ENCODE measurements at regions not wholly inside any gene's neighbourhood (a gene's known extent, or its start where the extent isn't known, plus 50 kb on each side); places are given as distances from the start of the nearest gene placed in this dataset.

DNA sequence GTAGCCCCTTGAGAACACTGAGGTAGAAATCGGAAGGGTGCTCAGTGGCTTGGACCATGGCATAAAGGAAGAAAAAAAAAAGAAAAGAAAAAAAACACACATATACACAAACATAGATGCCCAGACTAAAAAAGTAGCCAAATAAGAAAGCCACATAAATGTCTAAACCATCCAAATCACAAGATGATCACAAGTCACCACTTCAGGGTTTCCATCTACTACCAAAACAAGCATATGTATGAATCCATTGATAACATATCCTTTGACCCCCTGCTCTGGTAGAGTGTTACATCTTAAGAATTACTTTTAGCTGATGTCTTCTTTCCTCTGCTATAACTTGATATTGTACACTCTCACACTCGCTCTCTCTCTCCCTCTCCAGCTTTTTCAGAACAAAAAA is 245.9 kb downstream of the AHR start:
- TF ChIP-seq, protein P1, sequence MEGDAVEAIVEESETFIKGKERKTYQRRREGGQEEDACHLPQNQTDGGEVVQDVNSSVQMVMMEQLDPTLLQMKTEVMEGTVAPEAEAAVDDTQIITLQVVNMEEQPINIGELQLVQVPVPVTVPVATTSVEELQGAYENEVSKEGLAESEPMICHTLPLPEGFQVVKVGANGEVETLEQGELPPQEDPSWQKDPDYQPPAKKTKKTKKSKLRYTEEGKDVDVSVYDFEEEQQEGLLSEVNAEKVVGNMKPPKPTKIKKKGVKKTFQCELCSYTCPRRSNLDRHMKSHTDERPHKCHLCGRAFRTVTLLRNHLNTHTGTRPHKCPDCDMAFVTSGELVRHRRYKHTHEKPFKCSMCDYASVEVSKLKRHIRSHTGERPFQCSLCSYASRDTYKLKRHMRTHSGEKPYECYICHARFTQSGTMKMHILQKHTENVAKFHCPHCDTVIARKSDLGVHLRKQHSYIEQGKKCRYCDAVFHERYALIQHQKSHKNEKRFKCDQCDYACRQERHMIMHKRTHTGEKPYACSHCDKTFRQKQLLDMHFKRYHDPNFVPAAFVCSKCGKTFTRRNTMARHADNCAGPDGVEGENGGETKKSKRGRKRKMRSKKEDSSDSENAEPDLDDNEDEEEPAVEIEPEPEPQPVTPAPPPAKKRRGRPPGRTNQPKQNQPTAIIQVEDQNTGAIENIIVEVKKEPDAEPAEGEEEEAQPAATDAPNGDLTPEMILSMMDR (IDR thresholded peaks at IDR 0.05) = no peak
- TF ChIP-seq POLR2A (IDR thresholded peaks at IDR 0.05; ENCODE audit: low read depth) = no peak
- no peak for TF ChIP-seq POLR2AphosphoS5 (IDR thresholded peaks at IDR 0.05)
- TF ChIP-seq EP300 (IDR thresholded peaks at IDR 0.05) = no peak

All from esophagus muscularis mucosa (tissue), 4 donors.